GM04504 (cell line): ENCODE measurements at regions not wholly inside any gene's neighbourhood (a gene's known extent, or its start where the extent isn't known, plus 50 kb on each side); places are given as distances from the start of the nearest gene placed in this dataset.

Experiments
- DNase-seq: peaks from one replicate; pipeline ENCODE4 v3.0.0-alpha.2; 2012; ENCODE audit warnings: low read depth

DNA sequence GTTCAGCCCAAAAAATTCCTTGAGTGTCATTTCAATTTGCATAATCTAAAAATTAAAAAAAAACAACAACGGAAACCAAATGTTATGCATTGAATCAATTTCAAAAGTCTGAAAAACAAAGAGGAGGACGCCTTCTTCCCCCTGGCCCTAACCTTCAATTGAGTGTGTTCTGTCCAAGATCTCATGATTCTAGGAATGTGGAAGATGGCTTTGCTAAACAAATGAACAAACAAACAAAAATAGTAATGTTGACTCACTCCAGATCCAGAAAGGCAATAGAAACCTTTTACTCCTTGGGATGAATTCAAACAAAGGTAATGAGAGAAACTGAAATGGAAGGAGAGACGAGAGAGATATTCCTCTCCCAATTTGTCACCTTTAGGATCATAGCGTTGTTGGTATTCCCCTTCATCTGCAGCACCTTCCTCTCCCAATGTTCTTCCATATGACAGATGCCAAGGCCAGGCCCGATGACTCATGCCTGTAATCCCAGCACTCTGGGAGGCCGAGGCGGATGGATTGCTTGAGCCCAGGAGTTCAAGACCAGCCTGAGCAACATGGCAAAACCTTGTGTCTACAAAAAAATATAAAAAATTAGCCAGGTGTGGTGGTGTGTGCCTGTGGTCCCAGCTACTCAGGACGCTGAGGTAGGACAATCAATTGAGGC, 109.2 kb upstream of the ADGRF1 start:
- DNase-seq, result no peak

DNA sequence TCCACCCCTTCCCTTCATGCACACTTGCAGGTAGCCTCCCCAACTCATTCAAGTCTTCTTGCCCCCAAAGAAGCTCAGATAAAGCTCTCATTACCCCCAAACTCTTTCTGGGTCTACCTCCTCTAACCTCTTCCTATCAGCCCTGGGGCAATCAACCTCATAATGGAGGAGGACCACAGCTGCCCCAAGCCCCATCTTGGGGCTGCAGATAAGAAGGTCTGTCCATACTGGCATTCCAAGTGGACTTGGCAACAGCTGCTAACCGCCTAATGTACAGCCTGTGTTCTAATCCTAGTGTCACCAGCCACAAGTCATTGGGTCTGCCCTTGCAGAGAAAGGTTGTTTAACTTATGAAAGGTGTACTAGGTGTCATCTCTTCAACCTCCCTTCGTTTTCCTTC, 107.4 kb upstream of the ADGRF1 start:
- no peak for DNase-seq

DNA sequence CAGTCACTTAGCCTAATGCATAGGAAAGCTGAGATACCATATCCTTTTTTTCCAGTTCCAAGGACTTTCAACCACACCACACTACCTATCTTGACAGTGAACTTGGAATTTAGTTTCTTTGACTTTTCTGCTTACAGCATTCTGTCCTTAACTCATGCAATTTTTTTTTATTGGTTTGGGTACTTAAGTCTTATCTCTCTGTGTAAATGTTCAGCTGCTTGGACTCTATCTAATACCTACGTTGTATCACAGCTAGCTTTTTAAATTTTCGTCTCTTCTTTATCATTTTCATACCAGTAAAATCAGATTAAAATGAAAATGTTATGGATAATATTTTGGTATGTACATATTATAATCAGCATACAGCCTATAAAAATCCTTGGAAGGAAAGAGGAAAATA, 106.9 kb upstream of the ADGRF1 start:
- DNase-seq, result no peak

- DNase-seq, result no peak
These were observed 105.8 kb upstream of the ADGRF1 start for GRCh38 chr6:47147836-47148344.

GRCh38 chr6:47147175-47147727, 105.1 kb upstream of the ADGRF1 start:
- DNase-seq, result no peak

- no peak for DNase-seq
These were observed 104.5 kb upstream of the ADGRF1 start for GRCh38 chr6:47146431-47147174.

DNA sequence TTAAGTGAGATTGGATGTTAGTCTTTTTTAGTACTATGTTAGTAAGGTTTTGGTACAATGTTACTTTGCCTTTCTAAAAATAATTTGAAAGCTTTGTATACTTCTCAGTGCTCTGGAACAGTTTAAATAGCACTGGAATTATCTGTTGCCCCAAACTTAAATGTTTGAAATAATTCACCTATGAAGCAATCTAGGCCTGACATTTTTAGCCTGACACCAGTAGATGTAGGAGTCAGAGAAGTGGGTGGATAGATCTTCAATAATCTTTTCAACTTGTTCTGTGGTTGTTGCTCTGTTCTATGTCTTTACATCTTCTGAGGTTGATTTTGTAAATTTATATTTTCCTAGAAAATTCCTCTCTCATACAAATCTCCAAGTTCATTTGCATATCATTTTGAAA, 103.1 kb upstream of the ADGRF1 start:
- DNase-seq, result no peak

DNA sequence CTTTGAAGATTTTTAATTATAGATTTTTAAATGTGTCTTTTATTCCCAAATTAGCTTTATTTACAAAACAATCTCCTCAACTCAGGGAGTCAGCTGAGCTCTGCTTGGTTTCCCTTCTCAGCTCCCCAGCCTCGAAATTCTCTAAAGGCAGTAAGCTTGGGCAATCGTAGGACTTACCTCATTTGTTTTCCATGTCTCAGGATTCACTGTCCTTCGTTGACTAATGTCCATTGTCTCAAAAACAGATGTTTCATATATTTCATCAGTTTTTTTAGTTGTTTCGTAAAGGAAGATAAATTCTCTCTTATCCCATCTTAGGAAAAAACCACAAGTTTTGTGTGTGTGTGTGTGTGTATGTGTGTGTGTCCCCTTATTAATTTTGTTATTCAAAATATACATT, 102.2 kb upstream of the ADGRF1 start:
- peak; percentile 60 for DNase-seq

- DNase-seq, result no peak
These were observed 99.8 kb upstream of the ADGRF1 start for GRCh38 chr6:47141963-47142362.

GRCh38 chr6:47141171-47141570, 99.0 kb upstream of the ADGRF1 start:
- DNase-seq, result no peak

GRCh38 chr6:47138046-47138445, 95.9 kb upstream of the ADGRF1 start:
- DNase-seq, result no peak

- DNase-seq, result no peak
These were observed 94.9 kb upstream of the ADGRF1 start for GRCh38 chr6:47137073-47137472.

DNA sequence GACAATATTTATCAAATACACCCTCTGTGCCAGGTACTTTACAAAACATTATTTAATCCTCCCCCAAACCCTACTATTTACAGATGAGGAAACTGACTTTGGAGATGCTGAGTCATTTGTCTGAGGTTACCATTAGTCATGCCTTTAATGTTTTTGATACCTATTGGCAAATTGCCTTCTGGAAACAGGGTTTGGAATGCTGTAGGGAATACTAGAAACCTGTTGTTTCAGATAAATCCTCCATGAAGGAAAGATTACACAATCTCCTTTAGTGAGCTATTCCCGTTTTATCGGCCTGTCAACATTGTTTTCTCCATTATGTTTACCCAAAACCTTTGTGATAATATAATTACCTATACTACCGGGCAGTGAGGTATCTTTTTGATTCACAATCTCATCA, 93.6 kb upstream of the ADGRF1 start:
- peak; percentile 43 for DNase-seq

GRCh38 chr6:47134476-47135189, 92.5 kb upstream of the ADGRF1 start:
- peak; percentile 45 for DNase-seq

- no peak for DNase-seq
These were observed 91.3 kb upstream of the ADGRF1 start for GRCh38 chr6:47133230-47134000.

DNA sequence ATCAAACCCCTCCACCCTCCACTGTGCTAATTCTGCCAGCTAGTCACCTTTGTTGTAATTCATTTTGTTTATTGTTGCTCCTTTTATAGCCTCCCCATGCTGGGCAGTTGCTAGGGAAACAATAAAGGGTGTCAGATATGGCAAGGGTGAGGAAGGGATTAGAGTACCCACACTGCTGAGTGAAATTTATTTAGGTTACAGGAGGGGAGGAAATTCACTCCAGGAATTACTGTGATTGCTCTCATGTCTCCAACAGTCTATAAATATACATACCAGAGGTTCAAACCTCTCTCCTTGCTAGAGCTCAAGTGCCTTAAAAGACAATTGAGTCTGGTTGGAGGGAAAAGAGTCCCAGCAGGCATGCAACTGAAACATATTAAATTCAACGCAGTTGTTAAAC, 90.6 kb upstream of the ADGRF1 start:
- no peak for DNase-seq

GRCh38 chr6:47131773-47132172, 89.6 kb upstream of the ADGRF1 start:
- no peak for DNase-seq

- DNase-seq, result no peak
These were observed 88.0 kb upstream of the ADGRF1 start for GRCh38 chr6:47130086-47130485.

DNA sequence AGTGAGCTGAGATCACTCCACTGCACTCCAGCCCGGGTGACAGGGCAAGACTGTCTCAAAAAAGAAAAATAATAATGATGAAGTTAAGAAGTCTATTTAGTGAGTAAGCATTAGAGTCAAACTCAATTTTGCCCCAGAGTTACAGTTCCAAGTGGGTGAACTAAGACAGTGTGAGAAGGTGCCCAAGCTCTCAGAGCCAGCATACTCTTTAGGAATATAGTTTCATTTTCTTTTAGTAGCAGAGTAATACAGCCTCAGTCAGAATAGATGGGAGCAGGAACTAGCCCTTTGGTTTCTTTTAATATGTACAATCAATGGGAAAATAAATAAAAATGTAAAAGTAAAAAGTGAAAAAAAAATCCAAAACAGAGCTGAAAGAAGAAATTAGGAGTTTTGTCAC, 87.0 kb upstream of the ADGRF1 start:
- no peak for DNase-seq

DNA sequence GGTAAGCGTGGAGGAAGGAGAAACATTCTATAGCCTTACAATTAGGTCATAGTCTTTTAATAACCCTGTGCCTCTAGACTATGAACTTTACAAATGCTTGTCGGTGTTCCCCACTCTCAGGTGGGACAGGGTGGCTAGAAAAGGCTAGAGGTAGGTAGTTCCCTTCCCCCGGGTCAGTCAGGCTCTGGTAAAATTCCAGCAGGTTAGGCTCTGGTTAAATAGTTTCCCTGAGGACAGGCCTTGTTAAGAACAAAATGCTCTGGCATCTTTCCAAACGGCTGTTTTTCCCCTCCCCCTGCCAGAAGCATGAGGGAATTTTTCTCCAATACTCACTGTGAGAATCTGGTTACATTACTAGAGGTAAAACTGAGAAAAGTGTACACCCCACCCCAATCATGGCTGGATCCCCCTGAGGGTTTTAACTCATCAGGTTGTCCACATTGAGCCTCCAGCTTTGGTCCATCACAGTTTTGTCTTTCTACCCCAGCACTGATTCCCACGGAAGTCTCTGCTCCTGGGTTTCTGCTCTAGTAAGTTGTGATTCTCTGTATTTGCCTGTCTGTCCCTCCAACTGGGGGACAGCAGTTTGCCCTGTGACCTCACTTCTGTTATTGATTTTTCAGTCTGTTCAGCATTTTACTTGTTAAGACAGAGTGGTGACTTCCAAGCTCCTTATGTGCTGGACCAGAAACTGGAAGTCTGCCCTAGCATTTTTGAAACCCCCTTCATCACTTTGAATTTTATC, 84.7 kb upstream of the ADGRF1 start:
- DNase-seq, result no peak

DNA sequence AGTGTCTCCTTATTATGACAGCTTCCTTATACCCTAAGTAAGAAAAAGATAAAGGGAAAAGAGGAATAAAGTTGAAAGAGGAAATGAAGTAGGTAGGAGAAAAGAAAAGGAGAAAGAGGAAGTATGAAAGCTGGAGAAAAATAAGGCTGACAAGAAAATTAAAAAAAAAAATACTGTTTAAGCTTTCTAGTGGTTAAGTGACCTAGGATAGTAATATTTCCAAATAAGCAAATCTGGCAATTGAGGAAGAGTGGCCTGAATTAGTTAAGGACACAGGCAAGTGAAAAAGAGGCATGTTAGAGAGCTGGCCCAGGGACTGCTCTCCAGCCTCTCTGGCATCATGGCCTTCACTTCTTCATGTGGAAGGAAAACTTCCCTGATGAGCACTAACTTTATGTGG, 76.5 kb upstream of the ADGRF1 start:
- DNase-seq, result no peak
